Posterior cingulate gyrus (tissue), 11 donors: ENCODE measurements at regions not wholly inside any gene's neighbourhood (a gene's known extent, or its start where the extent isn't known, plus 50 kb on each side); places are given as distances from the start of the nearest gene placed in this dataset.
"Not testable (repeated sequence)": the region's sequence is repeated elsewhere in the genome, so short reads cannot be mapped to it uniquely, and the experiment has no call there.

Experiments used
- DNase-seq, 10 donors: peaks; one replicate each; pipeline versions ENCODE4 v3.0.0 to v3.0.0-alpha.2; 2020 to 2021; ENCODE audit warnings: mixed read lengths in 3 of 10
- intact Hi-C: fragments of 100-400 bp; cut with DNase I; formaldehyde crosslinking; loops from one replicate; pipeline ENCODE4 v1.15.1; 2023

DNA sequence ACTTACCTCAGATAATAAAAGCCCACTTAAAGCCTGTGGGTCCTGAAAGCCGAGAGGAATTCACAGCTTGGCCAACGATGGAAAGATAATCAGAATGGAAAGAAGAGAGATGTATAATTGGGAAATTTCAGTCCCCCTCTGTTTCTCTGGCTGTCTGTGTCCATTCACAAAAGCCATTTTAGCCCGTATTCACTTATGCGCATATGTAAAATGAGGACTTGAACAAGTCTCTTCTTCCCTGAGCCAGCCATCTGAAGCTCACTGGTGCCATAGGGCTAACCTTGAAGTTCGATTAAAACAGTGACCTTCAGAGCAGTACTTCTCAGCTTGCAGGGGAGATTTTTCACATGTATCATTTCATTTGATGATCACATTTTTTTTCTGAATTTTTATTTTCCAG is 527.2 kb downstream of the GRIN2A start:
- no peak for DNase-seq
- intact Hi-C loops: no loop called here

DNA sequence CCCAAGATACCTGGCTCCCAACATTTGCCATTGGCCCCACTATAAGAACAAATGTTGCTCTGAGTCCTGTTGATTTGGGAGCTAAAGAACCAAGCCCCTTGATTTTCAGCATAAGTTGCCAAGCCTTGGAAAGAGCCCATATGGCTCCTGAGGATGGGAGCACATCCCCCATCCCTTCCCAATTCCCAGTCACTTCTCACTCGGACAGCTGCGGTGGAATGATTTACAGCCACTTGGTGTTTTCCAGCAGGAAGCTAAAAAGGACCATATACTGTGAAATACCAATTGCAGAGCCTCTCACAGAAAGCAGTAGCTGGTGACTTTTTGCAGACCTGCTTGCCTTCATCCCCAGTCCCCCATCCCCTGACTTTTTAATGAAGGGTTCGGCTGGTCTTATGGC is 524.6 kb downstream of the GRIN2A start:
- intact Hi-C loops: no loop called here
- no peak for DNase-seq

DNA sequence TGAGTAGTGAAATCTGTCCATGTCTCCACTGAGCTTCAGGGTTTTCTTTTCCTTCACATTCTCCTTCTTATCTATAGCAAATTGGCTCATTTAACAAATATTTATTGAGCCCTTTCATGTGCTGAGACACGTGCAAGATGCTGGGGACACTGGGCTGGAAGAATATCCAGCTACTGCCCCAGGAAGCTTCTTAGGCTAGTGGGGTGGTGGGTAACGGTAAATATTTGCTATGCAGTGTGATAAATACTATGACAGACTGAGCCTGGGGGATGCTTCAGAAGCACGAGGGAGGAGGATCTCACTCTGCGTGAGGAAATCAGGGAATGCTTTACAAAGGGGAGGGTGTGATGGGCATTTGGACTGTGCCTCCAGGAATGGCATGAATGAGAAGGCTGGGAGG is 524.1 kb downstream of the GRIN2A start:
- intact Hi-C loops: no loop called here

DNA sequence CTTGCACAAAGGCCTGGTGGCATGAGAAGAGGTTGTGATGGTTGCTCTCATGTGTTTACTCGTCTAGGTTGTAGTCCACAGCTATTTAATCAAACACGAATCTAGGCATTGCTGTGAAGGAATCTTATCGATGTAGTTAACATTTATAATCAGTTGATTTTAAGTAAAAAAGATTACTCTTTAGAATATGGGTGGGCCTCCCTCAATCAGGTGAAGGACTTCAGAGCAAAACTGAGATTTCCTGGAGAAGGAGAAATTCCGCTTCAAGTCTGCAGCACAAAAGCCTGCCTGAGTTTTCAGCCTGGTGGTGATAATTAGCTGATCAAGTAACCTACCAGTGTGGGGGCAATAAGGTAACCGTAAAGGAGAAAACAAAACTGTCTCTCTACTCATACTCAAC is 523.6 kb downstream of the GRIN2A start:
- no peak for DNase-seq
- intact Hi-C loops: no loop called here

More for the DNA sequence above, 524.1 kb downstream of the GRIN2A start:
- DNase-seq: no peak

DNA sequence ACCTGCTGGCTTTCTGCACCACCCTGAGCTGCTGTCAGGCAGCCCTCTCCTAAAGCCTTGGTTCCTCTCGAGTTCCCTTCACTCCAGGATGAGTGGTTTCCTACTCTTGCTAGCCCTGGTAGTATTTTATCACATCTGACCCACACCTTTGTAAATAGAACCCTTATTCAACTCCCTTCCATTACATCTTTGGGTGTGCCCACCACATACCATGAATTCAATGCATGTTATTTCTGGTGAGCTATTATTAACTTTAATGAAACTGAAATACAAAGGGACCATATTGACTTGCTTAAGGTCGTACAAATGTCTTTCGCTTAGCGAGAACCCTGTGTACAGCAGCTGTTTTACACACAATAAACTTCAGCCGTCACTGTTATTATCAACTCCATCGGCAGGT is 521.3 kb downstream of the GRIN2A start:
- no peak for DNase-seq

DNA sequence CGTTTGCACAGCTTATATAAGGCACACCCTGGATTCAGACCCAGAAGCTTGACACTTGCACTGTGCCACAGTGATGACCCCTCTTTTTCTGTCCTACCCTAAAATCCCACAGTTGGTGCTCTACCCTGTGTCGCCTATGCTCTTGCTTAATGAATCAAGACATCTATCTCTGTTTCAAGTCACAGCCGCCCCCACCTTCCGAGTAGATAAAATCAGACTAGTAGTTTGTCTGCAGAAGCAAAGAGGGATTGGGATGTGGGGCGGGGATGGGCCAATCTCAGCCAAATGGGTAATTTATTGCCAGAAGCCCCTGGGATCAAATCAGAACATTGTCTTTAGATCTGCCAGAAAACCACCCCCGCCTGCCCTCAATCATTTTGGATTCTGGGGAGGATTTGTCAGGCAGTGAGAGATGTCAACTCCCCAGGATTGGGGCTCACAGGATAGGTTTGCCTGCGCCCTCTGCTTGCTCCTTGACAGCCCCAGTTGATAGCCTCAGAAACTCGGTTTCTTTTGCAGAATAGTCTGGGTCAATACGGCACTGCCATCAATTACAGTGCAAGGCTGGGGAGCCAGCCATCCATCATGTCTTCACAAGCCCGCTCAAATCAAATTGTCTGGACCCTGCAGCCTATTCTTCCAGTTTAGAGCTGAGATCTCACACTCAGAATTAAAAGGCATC is 520.8 kb downstream of the GRIN2A start:
- no peak for DNase-seq
- intact Hi-C loops: loop anchor here (5.0 kb wide), 1 partner anchor 49 kb away; no protein-coding TSS in a partner anchor

More for the DNA sequence above, 521.3 kb downstream of the GRIN2A start:
- intact Hi-C loops: loop anchor here (5.0 kb wide), 1 partner anchor 49 kb away; no protein-coding TSS in a partner anchor

DNA sequence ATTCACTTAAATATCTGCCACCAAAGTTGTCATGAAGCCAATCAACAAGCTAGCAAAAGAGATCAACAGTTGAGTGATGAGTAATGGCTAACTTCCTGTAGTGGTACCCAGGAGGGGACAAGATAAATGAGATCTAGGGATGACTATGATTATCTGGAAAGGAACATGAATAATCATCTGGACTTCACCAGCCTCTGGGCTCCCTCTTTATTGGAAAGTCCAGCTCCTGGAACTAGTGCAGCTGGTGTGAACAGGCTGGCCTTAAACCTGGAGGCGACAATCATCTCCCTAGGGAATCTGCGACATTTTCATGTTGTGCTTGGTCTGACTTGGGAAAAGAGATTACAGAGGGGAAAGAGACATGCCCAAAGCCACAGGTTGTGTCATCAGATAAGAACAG is 518.6 kb downstream of the GRIN2A start:
- intact Hi-C loops: loop anchor here (5.0 kb wide), 1 partner anchor 51 kb away; no protein-coding TSS in a partner anchor
- DNase-seq: no peak

DNA sequence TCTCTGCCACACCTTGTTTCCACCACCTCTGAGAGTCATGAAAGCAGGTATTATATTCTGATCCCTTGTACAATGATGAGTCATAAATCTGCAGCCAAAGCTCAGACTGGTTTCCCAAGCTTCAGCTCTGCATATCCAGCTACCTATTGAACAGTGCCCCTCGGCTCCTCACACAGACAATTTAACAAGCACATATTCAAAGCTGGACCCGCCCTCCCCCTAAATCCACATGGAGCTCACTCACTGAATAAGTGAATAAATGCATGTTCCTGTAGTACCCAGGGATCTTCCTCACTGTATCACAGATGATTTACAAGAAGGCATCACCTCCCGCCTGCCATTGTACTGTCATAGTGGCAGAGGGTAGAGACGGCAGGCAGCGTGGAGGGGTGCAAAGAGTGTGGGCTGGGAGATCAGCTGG is 516.4 kb downstream of the GRIN2A start:
- no peak for DNase-seq
- intact Hi-C loops: no loop called here

DNA sequence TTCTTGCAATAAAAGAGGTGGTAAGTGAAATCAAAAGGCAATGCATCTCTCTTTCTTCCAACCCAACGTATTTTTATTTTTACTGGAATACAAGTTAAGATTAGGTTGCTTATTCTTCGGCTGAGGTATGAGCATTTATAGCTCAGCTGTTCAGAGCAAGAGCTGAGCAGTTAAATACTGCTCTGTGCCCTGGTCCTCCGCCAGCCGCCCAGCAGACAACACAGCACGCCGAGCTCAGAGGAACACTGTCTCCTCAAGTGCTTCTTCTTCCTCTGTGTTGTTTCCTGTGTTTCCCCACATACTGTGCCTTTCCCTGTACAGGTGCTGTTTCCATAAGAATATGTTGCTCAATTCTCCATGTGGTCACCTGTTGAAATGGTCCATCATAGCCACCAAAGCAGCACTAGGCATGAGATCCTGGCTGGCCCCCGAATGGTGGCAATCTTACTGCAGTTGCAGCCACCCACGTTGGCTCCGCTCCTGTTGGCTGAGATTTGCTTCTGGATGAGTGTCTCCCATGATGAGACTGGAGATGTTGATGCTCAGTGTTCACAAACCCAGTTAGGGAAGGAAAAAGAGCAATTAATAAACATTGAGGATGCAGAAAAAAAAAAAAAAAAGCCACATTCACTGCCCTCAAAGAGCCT is 515.3 kb downstream of the GRIN2A start:
- peak in 8 of 10 donors; percentile 38 to 92 (median 65) for DNase-seq
- intact Hi-C loops: no loop called here

DNA sequence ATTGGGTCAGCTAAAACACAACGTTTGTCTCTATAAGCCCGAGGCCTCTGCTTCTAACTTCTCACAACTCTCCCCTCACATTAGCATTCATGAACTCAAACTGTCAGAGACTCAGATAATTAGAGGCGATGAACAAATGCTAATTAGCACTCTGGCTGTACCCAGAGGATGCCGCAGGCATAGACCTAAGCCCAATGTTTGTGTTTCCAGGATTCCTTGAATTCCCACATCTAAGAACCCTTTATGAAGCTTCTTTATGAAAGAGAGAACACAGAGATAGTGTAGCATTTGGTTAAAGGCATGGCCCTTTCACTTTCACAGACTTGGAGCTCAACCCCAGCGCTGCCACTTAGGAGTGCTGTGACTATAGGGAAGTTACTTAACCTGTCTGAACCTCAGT is 512.2 kb downstream of the GRIN2A start:
- no peak for DNase-seq
- intact Hi-C loops: no loop called here

DNA sequence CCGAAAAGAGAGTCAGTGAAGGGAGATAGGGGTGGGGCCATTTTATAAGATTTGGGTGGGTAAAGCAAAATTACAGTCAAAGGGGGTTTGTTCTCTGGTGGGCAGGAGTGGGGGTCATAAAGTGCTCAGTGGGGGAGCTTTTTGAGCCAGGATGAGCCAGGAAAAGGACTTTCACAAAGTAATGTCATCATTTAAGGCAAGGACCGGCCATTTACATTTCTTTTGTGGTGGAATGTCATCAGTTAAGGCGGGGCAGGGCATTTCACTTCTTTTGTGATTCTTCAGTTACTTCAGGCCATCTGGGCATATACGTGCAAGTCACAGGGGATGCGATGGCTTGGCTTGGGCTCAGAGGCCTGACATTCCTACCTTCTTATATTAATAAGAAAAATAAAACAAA is 511.6 kb downstream of the GRIN2A start:
- intact Hi-C loops: not testable (repeated sequence)

DNA sequence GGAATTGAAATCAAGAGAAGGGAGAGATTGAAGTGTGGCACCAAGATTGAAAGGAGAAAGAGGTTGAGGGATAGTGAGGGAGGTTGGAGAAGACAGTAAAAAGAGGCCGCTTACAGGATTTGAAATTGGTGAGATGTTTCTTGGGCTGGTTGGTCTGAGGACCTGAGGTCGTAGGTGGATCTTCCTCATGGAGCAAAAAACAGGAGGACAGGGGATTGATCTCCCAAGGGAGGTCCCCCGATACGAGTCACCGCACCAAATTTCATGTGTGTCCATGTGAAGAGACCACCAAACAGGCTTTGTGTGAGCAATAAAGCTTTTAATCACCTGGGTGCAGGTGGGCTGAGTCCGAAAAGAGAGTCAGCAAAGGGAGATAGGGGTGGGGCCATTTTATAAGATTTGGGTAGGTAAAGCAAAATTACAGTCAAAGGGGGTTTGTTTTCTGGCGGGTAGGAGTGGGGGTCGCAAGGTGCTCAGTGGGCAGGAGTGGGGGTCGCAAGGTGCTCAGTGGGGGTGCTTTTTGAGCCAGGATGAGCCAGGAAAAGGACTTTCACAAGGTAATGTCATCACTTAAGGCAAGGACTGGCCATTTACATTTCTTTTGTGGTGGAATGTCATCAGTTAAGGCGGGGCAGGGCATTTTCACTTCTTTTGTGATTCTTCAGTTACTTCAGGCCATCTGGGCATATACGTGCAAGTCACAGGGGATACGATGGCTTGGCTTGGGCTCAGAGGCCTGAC is 505.5 kb downstream of the GRIN2A start:
- DNase-seq, intact Hi-C loops: not testable (repeated sequence)

More for the DNA sequence above, 511.6 kb downstream of the GRIN2A start:
- not testable (repeated sequence) for DNase-seq

DNA sequence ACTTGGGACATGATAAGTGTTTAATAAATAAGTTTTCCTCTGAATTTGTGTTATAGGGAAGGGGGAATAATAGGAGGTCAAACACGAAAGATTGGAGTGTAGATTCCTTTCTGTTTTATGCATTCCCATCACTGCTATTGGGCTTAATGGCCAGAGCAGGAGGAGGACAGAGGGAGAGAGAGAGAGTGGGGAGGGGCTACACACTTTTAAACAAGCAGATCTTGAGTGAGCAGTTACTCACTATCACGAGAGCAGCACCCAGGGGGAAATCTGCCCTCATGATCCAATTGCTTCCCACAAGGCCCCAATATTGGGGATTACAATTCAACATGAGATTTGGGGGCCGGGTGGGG is 505.0 kb downstream of the GRIN2A start:
- intact Hi-C loops: no loop called here
- no peak for DNase-seq

DNA sequence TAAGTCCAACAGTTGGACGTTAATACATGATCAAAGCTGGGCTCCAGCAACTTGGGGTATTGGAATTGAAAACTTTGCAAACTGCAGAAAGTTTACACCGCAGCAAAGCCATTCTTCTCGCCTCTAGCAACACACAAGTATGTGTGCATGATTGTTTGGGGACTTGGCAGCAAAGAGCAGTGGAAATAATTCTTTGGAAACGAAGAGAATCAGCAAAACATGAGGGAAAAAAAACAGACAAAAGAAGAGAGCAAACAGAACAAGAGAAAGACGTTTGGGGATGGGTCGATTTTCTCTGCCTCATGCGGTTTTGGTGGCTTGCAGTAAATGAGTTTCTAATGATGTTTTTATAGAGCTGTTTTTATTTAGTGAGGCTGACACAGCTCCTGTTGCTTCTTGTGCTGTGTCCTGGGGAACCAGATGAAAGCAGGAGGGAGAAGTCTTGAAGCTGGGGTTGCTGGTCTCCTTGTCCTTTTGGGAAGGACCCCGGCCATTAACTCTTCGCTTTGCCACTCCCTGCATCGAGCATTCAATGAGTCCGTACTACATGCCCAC is 502.9 kb downstream of the GRIN2A start:
- DNase-seq: no peak
- intact Hi-C loops: no loop called here

DNA sequence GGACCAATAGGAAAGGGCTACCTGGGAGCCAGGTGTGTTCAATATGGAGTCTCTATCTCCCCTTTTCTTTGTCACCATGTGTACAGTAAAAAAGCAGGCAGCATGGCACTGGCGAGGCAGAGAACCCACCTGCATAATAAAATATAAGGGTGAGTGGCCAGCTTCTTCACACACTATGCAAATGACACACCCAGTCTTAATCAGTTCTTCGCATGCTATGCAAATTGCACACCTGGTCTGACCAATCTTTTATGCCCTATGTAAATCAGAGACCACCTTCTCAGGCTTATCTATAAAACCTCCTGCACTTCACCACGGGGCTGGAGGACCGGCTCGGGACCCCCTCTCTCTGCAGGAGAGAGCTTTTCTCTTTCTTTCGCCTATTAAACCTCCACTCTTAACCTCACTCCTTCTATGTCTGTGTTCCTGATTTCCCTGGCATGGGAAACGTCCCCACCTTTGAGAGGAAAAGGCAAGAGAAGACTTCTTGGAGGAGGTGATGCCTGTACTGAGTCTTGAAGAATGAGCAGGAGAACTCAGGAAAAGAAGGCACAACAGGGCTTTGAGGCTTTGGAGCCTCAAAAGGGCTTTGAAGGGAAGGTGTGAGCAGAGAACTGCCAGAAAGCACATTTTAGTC is 502.1 kb downstream of the GRIN2A start:
- intact Hi-C loops: no loop called here
- DNase-seq: no peak

DNA sequence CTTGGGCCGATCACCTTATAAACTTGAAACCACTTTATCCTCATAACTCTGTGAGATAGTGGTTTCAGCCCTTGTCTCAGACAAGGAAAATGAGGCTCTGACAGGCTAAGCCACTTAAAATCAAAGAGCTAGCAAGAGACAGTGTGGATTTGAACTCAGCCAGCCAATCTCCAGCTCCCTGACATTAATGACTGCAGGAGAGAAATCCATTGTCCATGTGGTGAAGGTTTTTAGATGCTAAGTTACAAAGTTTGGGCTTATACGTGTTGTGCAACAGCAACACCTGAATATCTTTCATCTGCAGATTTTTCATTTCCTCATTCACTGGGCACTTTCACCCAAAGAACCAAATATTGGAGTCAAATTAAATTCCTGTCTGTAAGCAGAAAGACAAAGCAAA is 501.3 kb downstream of the GRIN2A start:
- no peak for DNase-seq
- intact Hi-C loops: no loop called here

DNA sequence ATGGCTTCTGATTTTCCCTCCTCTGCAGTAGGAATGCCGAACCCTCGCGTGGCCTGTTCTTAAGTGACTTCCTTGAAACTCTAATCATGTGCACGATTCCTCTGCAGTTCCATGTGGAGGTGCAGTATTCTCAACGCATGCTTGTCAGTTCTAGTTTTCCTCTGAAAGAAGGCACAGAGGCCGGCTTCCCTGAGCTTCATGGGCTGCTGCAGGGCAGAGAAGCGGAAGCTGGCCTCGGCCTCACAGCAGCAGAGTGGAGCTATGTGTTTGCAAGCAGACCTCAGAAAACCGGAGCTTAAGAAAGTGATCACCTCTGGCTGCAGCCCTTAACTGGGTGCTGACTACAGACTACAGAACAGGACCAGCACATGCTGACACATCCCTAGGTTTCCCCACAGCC is 500.7 kb downstream of the GRIN2A start:
- intact Hi-C loops: no loop called here
- no peak for DNase-seq

DNA sequence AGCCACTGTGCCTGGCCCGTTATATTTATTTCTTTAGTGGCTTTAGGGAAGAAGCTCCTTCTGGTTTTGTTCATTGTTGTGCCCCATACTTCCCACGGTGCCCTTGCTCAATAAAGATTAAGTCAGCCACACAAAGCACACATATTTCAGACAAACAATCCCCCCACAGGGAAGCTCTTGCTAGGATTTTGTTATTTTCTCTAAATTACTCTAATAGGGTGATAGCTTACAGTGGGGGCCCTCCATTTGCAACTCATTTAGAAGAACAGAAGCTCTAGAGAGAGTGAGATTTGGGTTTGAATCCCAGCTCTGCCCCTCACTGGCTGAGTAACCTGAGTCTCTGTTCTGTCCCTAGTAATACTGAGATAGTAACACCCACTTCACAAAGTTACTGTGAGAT is 499.9 kb downstream of the GRIN2A start:
- no peak for DNase-seq
- intact Hi-C loops: no loop called here

DNA sequence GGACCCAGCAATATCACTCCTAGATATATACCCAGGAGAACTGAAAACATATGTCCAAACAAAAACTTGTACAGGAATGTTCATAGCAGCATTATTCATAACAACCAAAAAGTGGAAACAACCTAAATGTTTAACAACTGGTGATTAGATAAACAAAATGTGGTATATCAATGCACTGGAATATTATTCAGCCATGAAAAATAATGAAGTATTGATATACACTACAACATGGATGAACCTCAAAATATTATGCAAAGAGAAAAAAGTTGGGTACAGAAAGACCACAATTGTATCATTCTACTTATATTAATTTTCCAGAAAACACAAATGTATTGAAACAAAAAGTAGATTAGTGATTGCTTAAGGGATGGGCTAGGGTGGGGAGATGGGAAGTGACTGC is 498.6 kb downstream of the GRIN2A start:
- intact Hi-C loops: no loop called here
- no peak for DNase-seq

DNA sequence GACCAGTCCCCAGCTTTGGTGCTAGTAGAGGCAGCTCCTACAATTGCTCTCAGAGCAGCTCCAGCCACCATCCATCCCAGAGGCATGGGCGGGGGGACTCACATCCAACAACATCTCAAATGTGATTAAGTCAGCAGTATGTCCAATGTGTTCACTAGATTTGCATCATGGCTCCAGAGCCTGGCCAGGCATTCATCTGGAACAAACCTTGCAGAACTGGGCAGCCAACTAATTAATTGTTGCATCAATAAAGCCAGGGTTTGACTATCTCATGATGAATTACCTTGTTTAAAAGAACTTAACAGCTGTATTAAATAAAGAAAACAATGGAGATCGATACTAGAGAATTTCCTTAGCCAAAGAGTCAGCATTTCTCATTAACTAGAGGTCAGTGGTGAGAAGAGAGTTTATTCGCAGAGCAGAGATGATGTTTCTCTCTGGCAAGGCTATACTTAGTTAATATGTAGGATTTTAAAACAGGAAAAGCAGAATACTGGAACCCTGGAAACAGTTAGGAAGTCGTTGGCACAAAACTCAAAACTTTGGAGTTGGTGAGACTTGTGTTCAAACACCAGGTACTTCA is 494.4 kb downstream of the GRIN2A start:
- DNase-seq: no peak
- intact Hi-C loops: no loop called here
